CD8-positive, alpha-beta memory T cell (primary cell): ENCODE measurements at regions not wholly inside any gene's neighbourhood (a gene's known extent, or its start where the extent isn't known, plus 50 kb on each side); places are given as distances from the start of the nearest gene placed in this dataset.

ENCODE experiments used
- CTCF ChIA-PET: fragments of 350-600 bp; sonication (Branson Sonifier 250); formaldehyde crosslinking; loops from one replicate; lab custom pipeline; 2021; ENCODE audit warnings: antibody characterized with exemption; lab: Charles Lee
- POLR2A ChIA-PET: fragments of 350-600 bp; sonication (Branson Sonifier 250); formaldehyde crosslinking; loops from one replicate; lab custom pipeline; 2021; ENCODE audit warnings: antibody characterized with exemption; lab: Charles Lee
- DNase-seq, 5 donors: peaks; one replicate each; pipeline versions ENCODE4 v3.0.0 to v3.0.0-alpha.2; 2020 to 2022; ENCODE audit warnings: mixed read lengths in 1 of 5
- H3K27ac ChIP-seq: one replicate; pipeline ENCODE4 v1.7.0; 2013; ENCODE audit warnings: low read depth, mild to moderate bottlenecking, low read length, moderate library complexity
- H3K27me3 ChIP-seq: 2 replicates; pipeline ENCODE4 v1.7.0; 2013; ENCODE audit warnings: low read length, mild to moderate bottlenecking; ENCODE audit not compliant: insufficient read depth, poor library complexity, severe bottlenecking
- H3K36me3 ChIP-seq: 2 replicates; pipeline ENCODE4 v1.7.0; 2013; ENCODE audit warnings: mild to moderate bottlenecking, low read length, moderate library complexity; ENCODE audit not compliant: insufficient read depth
- H3K4me1 ChIP-seq: 2 replicates; pipeline ENCODE4 v1.7.0; 2013; ENCODE audit warnings: mild to moderate bottlenecking, low read length, moderate library complexity; ENCODE audit not compliant: insufficient read depth
- H3K4me3 ChIP-seq: 2 replicates; pipeline ENCODE4 v1.7.0; 2013; ENCODE audit warnings: mild to moderate bottlenecking, low read length
- H3K9me3 ChIP-seq: 2 replicates; pipeline ENCODE4 v1.7.0; 2013; ENCODE audit warnings: mild to moderate bottlenecking, low read length
- H3K27ac Mint-ChIP-seq, 8 donors: one replicate each; pipeline ENCODE4 v1.8.0; 2020 to 2021; ENCODE audit warnings: mixed read lengths in 8 of 8, mild to moderate bottlenecking in 6 of 8, inconsistent platforms in 3 of 8, moderate library complexity in 3 of 8
- H3K27me3 Mint-ChIP-seq, 2 donors: one replicate each; pipeline ENCODE4 v1.8.0; 2020 to 2021; ENCODE audit warnings: mixed read lengths in 2 of 2, mild to moderate bottlenecking in 1 of 2, moderate library complexity in 1 of 2
- H3K36me3 Mint-ChIP-seq, 3 donors: one replicate each; pipeline ENCODE4 v1.8.0; 2020 to 2021; ENCODE audit warnings: mixed read lengths in 3 of 3, inconsistent platforms in 1 of 3, mild to moderate bottlenecking in 1 of 3
- H3K4me1 Mint-ChIP-seq, 3 donors: one replicate each; pipeline ENCODE4 v1.8.0; 2020 to 2021; ENCODE audit warnings: mixed read lengths in 3 of 3, inconsistent platforms in 1 of 3, mild to moderate bottlenecking in 1 of 3
- H3K4me3 Mint-ChIP-seq, 7 donors: one replicate each; pipeline ENCODE4 v1.8.0; 2020 to 2021; ENCODE audit warnings: mixed read lengths in 7 of 7, mild to moderate bottlenecking in 6 of 7, moderate library complexity in 4 of 7, inconsistent platforms in 2 of 7
- H3K9me3 Mint-ChIP-seq, 5 donors: one replicate each; pipeline ENCODE4 v1.8.0; 2020 to 2022; ENCODE audit warnings: mixed read lengths in 5 of 5, mild to moderate bottlenecking in 3 of 5, moderate library complexity in 2 of 5, inconsistent platforms in 1 of 5

DNA sequence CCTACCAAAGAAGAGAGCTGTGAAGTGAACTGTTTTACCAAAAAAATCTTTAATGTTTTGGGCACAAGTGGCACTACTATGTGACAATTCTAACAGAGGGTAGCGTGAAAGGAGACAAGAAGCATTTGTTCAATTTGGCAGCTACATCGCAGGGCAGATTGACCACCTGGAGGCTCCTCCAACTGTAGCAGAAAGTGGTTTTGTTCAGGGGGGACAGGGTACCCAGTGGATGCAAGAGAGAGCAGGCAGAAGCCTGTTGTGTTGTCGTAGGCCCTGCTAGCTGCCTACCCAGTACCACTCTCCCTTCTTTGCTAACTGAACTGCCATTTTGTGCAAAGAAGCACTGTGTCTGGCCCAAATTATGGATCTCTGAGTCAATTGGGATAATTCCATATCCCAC lies 54.8 kb upstream of the SYN2 start:
- Histone ChIP-seq H3K9me3 (no peaks in the 10 kb centered on the region), H3K27me3 (no peaks in the 10 kb centered on the region), H3K27ac (no peak overlapping the region), H3K4me1 (no peaks in the 10 kb centered on the region), H3K4me3 (no peak overlapping the region), H3K36me3 (no peaks in the 10 kb centered on the region)
- peaks cover 0 to 1% (median 0%) of the 10 kb centered on the region in 3 donors for H3K36me3 Mint-ChIP-seq
- H3K27me3 Mint-ChIP-seq, result peaks cover 5 to 46% of the 10 kb centered on the region in 2 donors
- peaks cover 0 to 6% (median 2%) of the 10 kb centered on the region in 5 donors for H3K9me3 Mint-ChIP-seq
- ChIA-PET CTCF (no interaction called here), POLR2A (no interaction called here)
- no peak for DNase-seq
- no peak overlapping the region for H3K4me3 Mint-ChIP-seq
- no peaks in the 10 kb centered on the region for H3K4me1 Mint-ChIP-seq
- H3K27ac Mint-ChIP-seq, result no peak overlapping the region

DNA sequence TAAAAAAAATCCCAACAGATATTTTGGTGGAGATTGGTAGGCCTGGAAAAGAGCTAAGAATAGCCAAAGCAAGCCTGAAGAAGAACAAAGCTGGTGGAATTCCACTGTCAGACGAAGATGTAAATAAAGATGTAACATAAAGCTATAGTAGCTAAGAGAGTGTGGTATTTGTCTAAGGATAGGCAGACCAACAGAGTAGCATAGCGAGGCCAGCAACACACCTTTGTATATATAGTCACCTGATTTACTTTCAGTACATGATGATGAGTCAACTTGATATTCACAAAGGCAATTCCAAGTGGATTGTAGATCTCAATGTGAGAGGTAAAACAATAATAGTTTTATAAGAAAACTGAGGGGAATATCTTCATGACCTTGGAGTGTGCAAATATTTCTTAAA lies 53.6 kb upstream of the SYN2 start:
- peaks cover 0 to 4% (median 2%) of the 10 kb centered on the region in 5 donors for H3K9me3 Mint-ChIP-seq
- POLR2A ChIA-PET, result no interaction called here
- no peaks in the 10 kb centered on the region for H3K4me1 ChIP-seq
- H3K27ac ChIP-seq, result no peak overlapping the region
- H3K4me3 Mint-ChIP-seq, result no peak overlapping the region
- CTCF ChIA-PET, result no interaction called here
- H3K27ac Mint-ChIP-seq, result no peak overlapping the region
- no peak overlapping the region for H3K4me3 ChIP-seq
- no peaks in the 10 kb centered on the region for H3K27me3 ChIP-seq
- H3K4me1 Mint-ChIP-seq, result no peaks in the 10 kb centered on the region
- peaks cover 5 to 47% of the 10 kb centered on the region in 2 donors for H3K27me3 Mint-ChIP-seq
- DNase-seq, result no peak
- no peaks in the 10 kb centered on the region for H3K36me3 Mint-ChIP-seq
- H3K36me3 ChIP-seq, result no peaks in the 10 kb centered on the region
- H3K9me3 ChIP-seq, result no peaks in the 10 kb centered on the region

DNA sequence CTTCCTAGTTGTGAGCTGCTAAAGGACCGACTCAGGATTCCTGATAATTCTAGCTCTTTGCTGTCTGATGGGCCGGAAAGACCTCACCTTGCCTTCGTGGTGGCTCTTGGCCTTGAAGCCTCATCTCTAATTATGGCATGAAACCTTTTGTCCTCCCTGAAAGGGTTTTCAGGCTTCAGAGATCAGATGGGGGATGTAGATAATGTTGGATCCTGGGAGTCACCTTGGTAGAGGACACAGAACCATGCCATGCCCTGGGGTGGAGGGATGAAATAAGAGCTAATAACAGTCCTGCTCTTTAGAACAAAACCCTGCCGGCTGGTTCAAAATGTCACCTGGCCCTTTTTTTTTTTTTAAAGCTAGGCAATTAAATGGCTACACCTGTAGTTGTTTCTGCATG lies 50.8 kb upstream of the SYN2 start:
- H3K4me1 ChIP-seq, result no peaks in the 10 kb centered on the region
- ChIA-PET CTCF (no interaction called here), POLR2A (no interaction called here)
- H3K27ac ChIP-seq, result no peak overlapping the region
- no peaks in the 10 kb centered on the region for H3K4me1 Mint-ChIP-seq
- no peak overlapping the region for H3K4me3 ChIP-seq
- H3K9me3 Mint-ChIP-seq, result no peaks in the 10 kb centered on the region
- H3K27ac Mint-ChIP-seq, result no peak overlapping the region
- H3K27me3 Mint-ChIP-seq, result peaks cover under 1 to 40% of the 10 kb centered on the region in 2 donors
- no peak for DNase-seq
- no peaks in the 10 kb centered on the region for H3K9me3 ChIP-seq
- no peaks in the 10 kb centered on the region for H3K36me3 Mint-ChIP-seq
- H3K4me3 Mint-ChIP-seq, result no peak overlapping the region
- no peaks in the 10 kb centered on the region for H3K36me3 ChIP-seq
- no peaks in the 10 kb centered on the region for H3K27me3 ChIP-seq

DNA sequence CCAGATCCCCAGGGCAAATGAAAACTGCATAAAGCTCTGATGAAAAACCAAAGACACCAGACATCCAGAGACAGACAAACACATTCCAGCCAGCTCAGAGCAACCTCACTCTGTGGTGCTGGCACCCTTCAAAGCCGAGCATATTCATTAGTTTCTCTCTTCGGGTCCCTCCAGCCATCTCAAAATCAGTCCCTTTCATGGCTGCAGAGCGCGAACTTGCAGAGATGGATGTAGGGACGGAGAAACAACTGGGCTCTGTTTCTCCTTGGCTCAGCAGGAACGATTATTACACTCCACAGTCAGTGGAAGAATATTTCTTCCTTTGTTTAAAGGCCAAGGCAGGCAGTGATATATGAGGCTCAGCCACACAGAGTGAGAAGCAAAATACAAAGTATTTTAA lies 50.4 kb upstream of the SYN2 start:
- Histone ChIP-seq H3K4me1 (no peaks in the 10 kb centered on the region), H3K27me3 (no peaks in the 10 kb centered on the region), H3K9me3 (no peaks in the 10 kb centered on the region), H3K27ac (no peak overlapping the region), H3K36me3 (no peaks in the 10 kb centered on the region), H3K4me3 (no peak overlapping the region)
- no peaks in the 10 kb centered on the region for H3K9me3 Mint-ChIP-seq
- no peaks in the 10 kb centered on the region for H3K4me1 Mint-ChIP-seq
- peaks cover 0 to 40% of the 10 kb centered on the region in 2 donors for H3K27me3 Mint-ChIP-seq
- no peaks in the 10 kb centered on the region for H3K36me3 Mint-ChIP-seq
- H3K4me3 Mint-ChIP-seq, result no peak overlapping the region
- ChIA-PET CTCF (no interaction called here), POLR2A (no interaction called here)
- no peak overlapping the region for H3K27ac Mint-ChIP-seq
- DNase-seq, result no peak

DNA sequence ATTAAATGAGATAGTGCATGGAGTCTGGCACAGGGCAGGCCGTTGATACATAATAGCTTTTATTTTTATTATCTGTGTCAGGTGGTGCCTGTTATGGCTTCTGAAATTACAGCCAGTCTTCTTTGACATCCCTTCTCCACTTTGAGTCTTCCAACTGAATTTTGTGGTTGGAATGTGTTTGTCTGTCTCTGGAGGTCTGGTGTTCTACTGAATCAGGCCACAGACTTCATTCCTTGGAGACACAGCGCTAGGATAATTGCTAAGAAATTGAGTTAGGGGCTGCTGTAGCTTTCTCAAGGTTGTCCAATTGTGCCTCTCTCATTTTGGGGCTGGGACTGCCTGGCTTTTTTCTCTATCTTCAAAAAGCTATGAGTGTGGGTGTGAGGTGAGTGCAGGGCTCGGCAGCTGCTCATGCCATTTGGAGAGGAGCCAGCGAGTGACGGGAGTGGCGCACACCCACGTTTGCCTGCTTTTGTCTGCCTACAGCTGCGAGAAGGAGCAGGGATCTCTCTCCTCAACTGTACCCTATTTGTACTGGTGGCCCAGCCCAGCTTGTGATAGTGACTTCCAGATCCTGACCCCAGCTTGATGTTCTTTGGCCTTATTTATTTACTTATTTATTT lies 49.8 kb upstream of the SYN2 start:
- CTCF ChIA-PET, result no interaction called here
- POLR2A ChIA-PET, result no interaction called here

More for the DNA sequence above, 49.8 kb upstream of the SYN2 start:
- H3K4me1 ChIP-seq, result no peaks in the 10 kb centered on the region
- Mint-ChIP-seq H3K27me3 (peaks cover 1 to 34% of the 10 kb centered on the region in 2 donors), H3K9me3 (peaks cover 0 to 3% (median 0%) of the 10 kb centered on the region in 5 donors), H3K4me1 (no peaks in the 10 kb centered on the region), H3K27ac (no peak overlapping the region), H3K36me3 (no peaks in the 10 kb centered on the region), H3K4me3 (no peak overlapping the region)
- no peak overlapping the region for H3K27ac ChIP-seq
- no peaks in the 10 kb centered on the region for H3K9me3 ChIP-seq
- H3K36me3 ChIP-seq, result no peaks in the 10 kb centered on the region
- H3K4me3 ChIP-seq, result no peak overlapping the region
- no peak for DNase-seq
- no peaks in the 10 kb centered on the region for H3K27me3 ChIP-seq
